Fibroblast of skin of left biceps (primary cell): ENCODE measurements at regions not wholly inside any gene's neighbourhood (a gene's known extent, or its start where the extent isn't known, plus 50 kb on each side); places are given as distances from the start of the nearest gene placed in this dataset.
"Not testable (repeated sequence)": the region's sequence is repeated elsewhere in the genome, so short reads cannot be mapped to it uniquely, and the experiment has no call there.

Experiments
- DNase-seq, 2 experiments: peaks; one replicate each; pipeline ENCODE4 v3.0.0-alpha.2; 2013; ENCODE audit warnings: low read depth in 2 of 2

GRCh38 chr17:73889439-73889838, 245.2 kb upstream of the SDK2 start:
- DNase-seq, result no peak

DNA sequence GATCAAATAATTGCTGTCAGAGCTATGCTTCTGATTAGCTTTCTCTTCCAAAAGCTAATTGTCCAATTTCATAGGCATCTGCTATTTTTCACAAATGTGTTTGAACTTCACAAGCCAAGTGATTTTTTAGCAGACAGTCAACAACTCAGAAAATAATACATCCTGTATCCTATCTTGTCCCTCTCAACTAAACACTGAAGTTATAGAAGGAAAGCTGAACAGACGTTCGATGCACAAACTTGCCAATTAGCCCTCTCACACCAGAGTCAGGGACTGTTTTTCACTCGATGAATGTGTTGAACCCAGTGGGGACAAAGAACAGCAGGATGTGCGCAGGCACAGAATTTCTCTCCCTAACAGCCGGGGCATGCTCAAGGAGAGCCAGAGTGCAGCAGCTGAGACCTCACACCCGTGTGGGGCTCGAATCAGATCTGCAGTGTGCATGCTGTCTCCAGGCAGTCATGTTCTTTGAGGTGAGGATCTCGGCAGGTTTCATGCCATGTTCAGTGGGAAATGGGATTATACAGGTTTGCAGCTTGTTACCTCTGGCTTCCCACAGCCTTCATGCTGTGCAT, 246.7 kb upstream of the SDK2 start:
- no peak for DNase-seq

- no peak for DNase-seq
Observed at GRCh38 chr17:73895157-73895556, 250.9 kb upstream of the SDK2 start.

DNA sequence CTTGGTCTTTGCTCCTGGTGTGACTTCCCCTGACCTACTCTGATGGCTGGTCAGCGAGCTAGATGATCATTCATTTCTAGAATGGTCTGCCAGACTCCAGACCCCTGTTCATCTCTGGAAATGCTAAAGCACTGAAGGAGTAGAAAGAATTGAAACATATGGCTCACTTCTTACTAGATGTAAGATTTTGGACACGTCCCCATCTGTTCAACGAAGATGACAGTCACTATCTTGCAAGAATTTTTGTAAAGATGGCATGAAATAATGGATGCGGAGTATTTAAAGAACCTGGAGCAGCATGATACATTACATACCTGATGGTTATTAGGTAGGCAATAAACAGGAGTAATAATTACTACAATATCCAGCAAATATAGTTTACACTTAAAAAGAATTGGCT, 252.7 kb upstream of the SDK2 start:
- no peak for DNase-seq

DNA sequence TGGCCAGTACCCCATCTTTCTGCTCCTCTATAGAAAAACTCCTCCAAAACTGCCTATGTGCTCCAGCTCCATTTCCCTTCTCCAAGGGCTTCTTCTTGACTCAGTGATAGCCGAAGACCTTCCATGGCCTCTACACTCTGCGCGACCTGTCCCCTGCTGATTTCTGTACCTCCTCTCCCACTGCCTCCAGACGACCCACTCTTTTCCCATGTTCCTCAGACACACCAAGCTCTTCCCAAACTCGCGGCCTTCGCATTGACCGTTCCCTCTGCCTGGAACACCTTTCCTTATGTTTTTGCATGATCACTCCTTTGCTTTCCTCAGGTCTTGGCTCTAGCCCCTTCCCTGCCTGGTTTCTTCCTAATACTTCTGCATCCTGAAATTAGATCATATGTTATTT, 255.6 kb upstream of the SDK2 start:
- no peak for DNase-seq

- DNase-seq, result no peak
Observed at GRCh38 chr17:73900516-73900915, 256.3 kb upstream of the SDK2 start.

- no peak for DNase-seq
Observed at GRCh38 chr17:73901249-73901648, 257.0 kb upstream of the SDK2 start.

DNA sequence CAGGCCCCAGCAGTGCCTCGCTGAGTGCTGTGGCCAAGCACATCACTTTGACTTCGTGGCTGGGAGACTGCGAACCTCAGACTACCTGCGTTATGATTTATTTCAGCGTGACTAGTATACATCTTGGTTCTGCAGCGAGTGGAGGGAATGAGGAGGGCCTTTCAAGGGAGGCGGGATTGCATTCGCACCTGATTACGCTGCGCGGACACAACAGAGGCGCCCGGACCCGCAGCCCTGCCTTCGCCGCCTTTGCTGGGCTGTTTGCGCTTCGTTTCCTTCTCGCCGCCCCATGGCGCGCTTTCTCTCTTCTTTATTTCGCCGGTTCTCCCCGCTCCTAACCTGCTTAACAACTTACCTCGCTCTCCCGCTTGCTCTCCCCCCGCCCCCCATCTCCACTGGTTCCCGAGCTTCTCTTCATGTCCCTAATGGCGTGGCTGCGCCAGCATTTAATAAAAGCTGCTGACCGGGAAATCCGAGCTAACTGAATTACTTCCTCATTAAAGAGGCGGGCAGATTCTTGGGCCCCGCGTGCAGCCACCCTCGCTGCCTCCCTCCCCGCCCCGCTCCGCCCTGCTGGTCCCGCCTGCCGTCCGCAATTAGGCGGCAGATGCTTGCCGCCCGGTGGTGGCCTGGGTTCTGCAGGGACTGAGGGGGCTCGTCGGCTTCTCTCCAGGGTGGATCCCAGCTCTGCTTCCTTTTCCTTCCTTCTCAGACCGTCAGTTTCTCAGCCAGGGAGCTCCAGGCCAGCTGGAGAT, 257.6 kb upstream of the SDK2 start:
- no peak for DNase-seq

DNA sequence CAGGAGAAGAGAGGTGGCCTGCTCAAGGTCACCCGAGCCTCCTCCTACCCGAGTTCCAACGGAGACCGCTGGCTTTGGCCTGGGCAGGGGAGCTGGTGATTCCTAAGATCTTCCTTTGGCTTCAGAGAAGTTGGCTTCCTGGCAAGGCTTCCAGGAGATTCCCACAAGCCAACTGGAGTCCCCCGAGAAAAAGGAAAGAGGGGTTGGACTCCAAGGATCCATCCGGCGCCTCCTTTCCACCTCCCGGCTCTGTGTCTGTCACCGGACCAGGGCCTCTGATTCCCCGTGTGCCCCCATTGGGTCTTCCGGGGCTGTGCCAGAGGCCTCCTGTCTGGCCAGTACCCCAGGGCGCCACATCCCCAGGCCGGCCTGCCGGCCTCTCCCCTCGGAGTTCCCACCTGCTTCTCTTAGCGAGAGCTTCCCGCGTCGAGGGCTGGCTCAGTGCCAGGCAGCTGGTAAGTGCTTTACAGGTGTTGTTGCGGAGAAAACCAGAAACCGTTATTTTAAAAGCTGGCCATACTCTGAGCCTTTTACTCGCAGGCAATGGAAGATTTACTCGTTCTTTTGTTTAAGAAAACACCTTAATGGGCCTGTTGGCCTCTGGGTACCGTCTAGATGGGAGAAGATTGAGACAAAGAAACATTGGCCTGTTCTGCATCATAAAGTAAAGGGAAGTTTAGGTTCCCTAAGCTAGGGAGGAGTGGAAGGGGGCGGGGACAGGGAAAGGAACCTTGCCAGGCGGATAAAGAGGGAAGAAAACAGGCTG, 258.4 kb upstream of the SDK2 start:
- DNase-seq, result no peak

- no peak for DNase-seq
Observed at GRCh38 chr17:73906896-73907870, 262.9 kb upstream of the SDK2 start.

DNA sequence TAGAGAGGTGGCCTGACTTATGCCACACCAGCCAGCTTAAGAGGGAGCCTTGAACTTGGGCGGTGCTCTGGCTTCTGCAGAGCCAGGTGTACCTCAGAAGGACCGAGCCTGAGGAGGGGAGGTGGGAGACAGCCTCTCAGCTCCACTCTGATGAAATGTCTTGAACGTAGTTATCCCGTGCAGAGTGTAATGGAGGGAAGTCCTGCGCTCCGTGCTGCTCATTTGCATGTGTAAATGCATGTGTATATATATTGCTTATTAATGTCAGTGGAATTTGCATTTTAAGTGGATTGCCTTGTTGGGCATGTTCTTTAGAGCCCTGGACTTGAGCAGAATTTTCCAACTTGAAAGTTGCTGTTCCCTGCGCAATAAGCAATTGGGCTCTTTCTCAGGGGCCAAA, 264.9 kb upstream of the SDK2 start:
- DNase-seq, result no peak

- no peak for DNase-seq
Observed at GRCh38 chr17:73910206-73910605, 266.0 kb upstream of the SDK2 start.

DNA sequence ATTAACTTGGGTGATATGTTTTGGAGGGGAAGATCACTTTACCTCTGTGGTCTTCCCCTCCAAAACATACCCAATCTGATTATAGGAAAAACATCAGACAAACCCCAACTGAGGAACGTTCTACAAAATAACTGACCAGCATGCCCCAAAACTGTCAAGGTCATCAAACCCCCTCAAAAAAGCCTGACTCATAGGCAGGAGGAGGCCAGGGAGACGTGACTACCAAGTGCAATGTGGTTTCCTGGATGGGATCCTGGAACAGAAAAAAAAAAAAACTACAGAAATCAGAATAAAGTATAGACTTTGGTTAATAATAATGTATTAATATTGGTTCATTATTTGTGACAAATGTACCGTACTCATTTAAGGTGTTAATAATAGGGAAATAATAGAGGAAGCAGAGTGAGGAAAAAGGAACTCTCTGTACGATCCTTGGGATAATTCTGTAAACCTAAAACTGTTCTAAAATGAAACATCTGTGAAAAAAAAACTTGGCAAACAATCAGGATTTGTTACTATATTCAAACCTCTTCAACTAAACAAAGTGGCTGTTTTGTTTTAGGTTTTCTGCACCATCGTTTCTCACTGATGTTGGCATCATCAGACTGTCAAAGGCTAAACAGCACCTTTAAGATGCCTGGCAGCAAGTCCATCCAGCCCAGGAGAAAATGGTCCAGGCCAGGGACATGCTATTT, 266.7 kb upstream of the SDK2 start:
- no peak for DNase-seq

- DNase-seq, result no peak
Observed at GRCh38 chr17:73911726-73912372, 267.6 kb upstream of the SDK2 start.

- no peak for DNase-seq
Observed at GRCh38 chr17:73912373-73912746, 268.1 kb upstream of the SDK2 start.

DNA sequence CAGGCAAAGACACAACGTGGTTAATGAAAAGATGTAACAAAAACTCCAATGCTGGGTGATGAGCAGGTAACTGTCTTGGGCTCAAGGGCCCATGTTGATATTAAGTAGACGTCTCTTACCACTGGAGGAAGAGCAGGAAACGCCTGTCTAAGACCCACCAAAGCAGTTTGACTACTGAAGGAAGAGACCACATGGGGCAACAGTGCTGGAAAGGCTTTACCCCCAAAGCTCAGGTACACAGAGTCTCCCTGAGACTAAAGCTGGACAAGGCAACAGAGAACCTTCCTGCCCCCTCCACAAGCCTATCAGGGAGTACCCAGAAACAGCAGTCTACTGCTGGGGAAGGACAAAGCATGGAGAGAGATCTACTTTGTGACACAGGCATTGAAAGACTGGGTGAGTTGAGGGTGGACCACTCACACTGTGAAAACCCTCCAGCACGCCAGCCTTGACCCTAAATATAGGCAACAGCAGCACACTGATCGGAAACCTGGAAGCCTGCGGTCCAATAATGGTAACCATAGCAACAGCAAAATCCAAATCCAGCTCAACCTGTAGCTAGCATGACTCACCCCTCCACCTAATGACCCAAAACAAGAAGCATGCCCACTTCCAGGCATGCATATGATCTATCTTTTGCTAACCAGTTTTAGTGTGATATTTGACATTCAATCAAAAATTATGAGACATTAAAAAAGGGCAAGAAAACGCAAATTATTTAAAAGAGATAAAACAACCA, 270.5 kb upstream of the SDK2 start:
- no peak for DNase-seq

- DNase-seq, result not testable (repeated sequence)
Observed at GRCh38 chr17:73919033-73919432, 274.8 kb upstream of the SDK2 start.

GRCh38 chr17:73921306-73921705, 277.1 kb upstream of the SDK2 start:
- no peak for DNase-seq

GRCh38 chr17:73924114-73924908, 279.2 kb upstream of the RPL38 start:
- DNase-seq, result no peak
